RWPE1 (cell line): ENCODE measurements at regions not wholly inside any gene's neighbourhood (a gene's known extent, or its start where the extent isn't known, plus 50 kb on each side); places are given as distances from the start of the nearest gene placed in this dataset.
"Not testable (repeated sequence)": the region's sequence is repeated elsewhere in the genome, so short reads cannot be mapped to it uniquely, and the experiment has no call there.

ENCODE experiments used
- CTCF ChIA-PET: fragments of 350-600 bp; sonication (Branson Sonifier 250); formaldehyde crosslinking; extraction: SDS; loops from one replicate; lab custom pipeline; 2021; lab: Yijun Ruan, JAX
- POLR2A ChIA-PET: fragments of 400-600 bp; formaldehyde crosslinking; extraction: SDS; loops from one replicate; lab custom pipeline; 2020; ENCODE audit warnings: antibody characterized with exemption; ENCODE audit not compliant: low non-redundant PET; lab: Yijun Ruan, JAX
- DNase-seq: peaks from one replicate; pipeline ENCODE4 v3.0.0; 2012; ENCODE audit warnings: low spot score
- H3K27ac ChIP-seq: fragments of 450-650 bp; 2 replicates; pipeline ENCODE4 v1.5.1; 2017
- CTCF ChIP-seq: fragments of 450-650 bp; conservative IDR thresholded peaks from 2 replicates; pipeline ENCODE4 v1.5.1; 2017; ENCODE audit warnings: low read depth, mild to moderate bottlenecking

GRCh38 chr1:67495327-67495726 lies 65.1 kb upstream of the SERBP1 start:
- no peak for DNase-seq
- CTCF ChIA-PET, result no interaction called here
- TF ChIP-seq CTCF, result no peak
- POLR2A ChIA-PET, result no interaction called here
- H3K27ac ChIP-seq, result no peak overlapping the region

GRCh38 chr1:67496329-67496728 lies 66.1 kb upstream of the SERBP1 start:
- no peak for DNase-seq
- TF ChIP-seq CTCF, result no peak
- no peak overlapping the region for H3K27ac ChIP-seq
- POLR2A ChIA-PET, result no interaction called here
- CTCF ChIA-PET, result interaction anchor here (0.9 to 1.0 kb wide), 2 partner anchors 20 to 283 kb away, joined by 3 to 4 read pairs; no protein-coding TSS in a partner anchor

GRCh38 chr1:67500413-67500959 lies 70.3 kb upstream of the SERBP1 start:
- H3K27ac ChIP-seq, result no peak overlapping the region
- ChIA-PET CTCF (interaction anchor here (0.5 to 2.1 kb wide), 36 partner anchors 8 to 848 kb away, joined by 3 to 41 read pairs (median 4); partner anchors contain the start of gene SERBP1), POLR2A (no interaction called here)
- TF ChIP-seq CTCF, result peak; percentile 97
- peak; percentile 92 for DNase-seq

- TF ChIP-seq CTCF, result no peak
- DNase-seq, result no peak
- CTCF ChIA-PET, result no interaction called here
- POLR2A ChIA-PET, result no interaction called here
- H3K27ac ChIP-seq, result no peak overlapping the region
These were observed 73.8 kb upstream of the SERBP1 start for GRCh38 chr1:67503974-67504373.

- H3K27ac ChIP-seq, DNase-seq, POLR2A ChIA-PET: not testable (repeated sequence)
- CTCF ChIA-PET, result interaction anchor here (1.2 kb wide), 1 partner anchor 13 kb away, joined by 6 read pairs; no protein-coding TSS in a partner anchor
These were observed 83.4 kb upstream of the SERBP1 start for GRCh38 chr1:67513392-67514294.

GRCh38 chr1:67514300-67514699 lies 84.1 kb upstream of the SERBP1 start:
- POLR2A ChIA-PET, result no interaction called here
- no peak for DNase-seq
- no peak for TF ChIP-seq CTCF

DNA sequence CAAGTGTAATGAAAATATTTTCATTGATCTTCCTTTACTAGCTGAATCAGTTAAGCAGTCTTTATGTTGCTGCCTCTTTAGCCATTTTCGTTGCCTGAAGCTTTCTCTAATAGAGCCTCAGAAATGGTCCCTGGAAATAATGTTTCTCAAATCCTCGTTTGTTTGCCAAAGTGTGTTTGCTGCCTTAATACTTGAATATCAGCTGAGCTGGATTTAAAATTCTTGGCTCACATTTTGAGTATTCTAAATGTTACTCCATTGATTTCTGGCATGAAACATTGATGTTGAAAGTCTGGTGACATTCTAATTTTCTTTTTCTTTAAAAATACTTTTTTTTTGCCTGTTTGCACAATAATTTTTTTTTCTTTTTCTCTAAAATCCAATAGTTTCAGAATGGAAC lies 84.6 kb upstream of the SERBP1 start:
- ChIA-PET POLR2A (no interaction called here), CTCF (no interaction called here)
- no peak for TF ChIP-seq CTCF
- DNase-seq, result no peak
- no peak overlapping the region for H3K27ac ChIP-seq

More at GRCh38 chr1:67514300-67514699, 84.1 kb upstream of the SERBP1 start:
- CTCF ChIA-PET, result no interaction called here
- no peak overlapping the region for H3K27ac ChIP-seq
